ENCODE measurements at regions not wholly inside any gene's neighbourhood (a gene's known extent, or its start where the extent isn't known, plus 50 kb on each side); places are given as distances from the start of the nearest gene placed in this dataset.

GRCh38 chr21:35229290-35229689, 180.2 kb upstream of the RUNX1 start:
- TF ChIP-seq POLR2AphosphoS5 (IDR thresholded peaks at IDR 0.05) (no peak), CTCF (IDR thresholded peaks at IDR 0.05) (no peak), POLR2A (IDR thresholded peaks at IDR 0.05) (no peak)

Data from suprapubic skin (tissue), 4 donors.